Loucy (cell line): ENCODE measurements at regions not wholly inside any gene's neighbourhood (a gene's known extent, or its start where the extent isn't known, plus 50 kb on each side); places are given as distances from the start of the nearest gene placed in this dataset.

Source experiments
- EZH2phosphoT487 ChIP-seq: fragments of 200-600 bp; IDR thresholded peaks from 2 replicates; pipeline ENCODE4 v1.6.1; 2018; ENCODE audit warnings: antibody characterized with exemption, mild to moderate bottlenecking, moderate library complexity, borderline replicate concordance
- TF ChIP-seq, protein P1 (sequence below): fragments of 200-600 bp; sonication (generic); conservative IDR thresholded peaks from 2 replicates; pipeline ENCODE4 v1.5.1; 2014; ENCODE audit warnings: mild to moderate bottlenecking, antibody characterized with exemption, low read length

DNA sequence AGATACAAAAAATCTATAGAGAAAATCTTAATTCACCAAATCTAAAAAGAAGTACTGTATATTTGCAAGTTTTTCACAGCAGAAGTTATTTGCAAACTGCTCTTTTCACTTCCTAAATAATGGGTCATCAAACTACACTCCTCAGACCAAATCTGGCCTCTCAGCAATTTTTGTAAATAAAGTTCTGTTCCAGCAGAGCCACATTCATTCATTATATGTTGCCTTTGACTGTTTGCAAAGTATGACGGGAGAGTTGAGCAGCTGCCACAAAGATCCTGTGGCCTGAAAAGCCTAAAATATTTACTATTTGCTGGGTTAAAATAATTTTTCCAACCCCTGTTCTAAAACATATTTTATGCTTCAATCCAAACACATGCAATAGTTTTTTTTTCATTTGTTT is 1222.3 kb upstream of the SEL1L start:
- TF ChIP-seq, protein P1, sequence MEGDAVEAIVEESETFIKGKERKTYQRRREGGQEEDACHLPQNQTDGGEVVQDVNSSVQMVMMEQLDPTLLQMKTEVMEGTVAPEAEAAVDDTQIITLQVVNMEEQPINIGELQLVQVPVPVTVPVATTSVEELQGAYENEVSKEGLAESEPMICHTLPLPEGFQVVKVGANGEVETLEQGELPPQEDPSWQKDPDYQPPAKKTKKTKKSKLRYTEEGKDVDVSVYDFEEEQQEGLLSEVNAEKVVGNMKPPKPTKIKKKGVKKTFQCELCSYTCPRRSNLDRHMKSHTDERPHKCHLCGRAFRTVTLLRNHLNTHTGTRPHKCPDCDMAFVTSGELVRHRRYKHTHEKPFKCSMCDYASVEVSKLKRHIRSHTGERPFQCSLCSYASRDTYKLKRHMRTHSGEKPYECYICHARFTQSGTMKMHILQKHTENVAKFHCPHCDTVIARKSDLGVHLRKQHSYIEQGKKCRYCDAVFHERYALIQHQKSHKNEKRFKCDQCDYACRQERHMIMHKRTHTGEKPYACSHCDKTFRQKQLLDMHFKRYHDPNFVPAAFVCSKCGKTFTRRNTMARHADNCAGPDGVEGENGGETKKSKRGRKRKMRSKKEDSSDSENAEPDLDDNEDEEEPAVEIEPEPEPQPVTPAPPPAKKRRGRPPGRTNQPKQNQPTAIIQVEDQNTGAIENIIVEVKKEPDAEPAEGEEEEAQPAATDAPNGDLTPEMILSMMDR, result no peak
- no peak for TF ChIP-seq EZH2phosphoT487
